Endodermal cell (in vitro differentiated cells): ENCODE measurements at regions not wholly inside any gene's neighbourhood (a gene's known extent, or its start where the extent isn't known, plus 50 kb on each side); places are given as distances from the start of the nearest gene placed in this dataset.

Experiments used
- DNase-seq: peaks from one replicate; pipeline ENCODE4 v3.0.0-alpha.2; 2017
- H3K27ac ChIP-seq: 2 replicates; pipeline ENCODE4 v1.5.1; 2013; ENCODE audit warnings: mild to moderate bottlenecking, low read depth, low read length, moderate library complexity
- H3K27me3 ChIP-seq: 2 replicates; pipeline ENCODE4 v1.6.1; 2013; ENCODE audit warnings: mild to moderate bottlenecking, low read length, moderate library complexity; ENCODE audit not compliant: insufficient read depth, control insufficient read depth, poor library complexity, severe bottlenecking
- H3K36me3 ChIP-seq: 2 replicates; pipeline ENCODE4 v1.7.0; 2013; ENCODE audit warnings: mild to moderate bottlenecking, low read length, moderate library complexity; ENCODE audit not compliant: control insufficient read depth, insufficient read depth
- H3K4me1 ChIP-seq: one replicate; pipeline ENCODE4 v1.7.0; 2013; ENCODE audit warnings: low read length; ENCODE audit not compliant: control insufficient read depth, insufficient read depth
- H3K4me3 ChIP-seq: 2 replicates; pipeline ENCODE4 v1.5.1; 2013; ENCODE audit warnings: mild to moderate bottlenecking, low read length, moderate library complexity
- H3K9ac ChIP-seq: 2 replicates; pipeline ENCODE4 v1.6.1; 2013; ENCODE audit warnings: mild to moderate bottlenecking, low read length, moderate library complexity; ENCODE audit not compliant: poor library complexity, severe bottlenecking; ENCODE audit errors: extremely low read depth
- H3K9me3 ChIP-seq: 2 replicates; pipeline ENCODE4 v1.6.1; 2013; ENCODE audit warnings: mild to moderate bottlenecking, low read length, moderate library complexity; ENCODE audit not compliant: control insufficient read depth
- H3K27ac Mint-ChIP-seq: 2 replicates; pipeline ENCODE4 v1.8.0; 2020; ENCODE audit warnings: mixed read lengths
- H3K27me3 Mint-ChIP-seq: 2 replicates; pipeline ENCODE4 v1.8.0; 2021; ENCODE audit warnings: mild to moderate bottlenecking, mixed read lengths; ENCODE audit not compliant: insufficient read depth
- H3K36me3 Mint-ChIP-seq: 2 replicates; pipeline ENCODE4 v1.8.0; 2020; ENCODE audit warnings: low read depth, mixed read lengths
- H3K4me1 Mint-ChIP-seq: 2 replicates; pipeline ENCODE4 v1.8.0; 2020; ENCODE audit warnings: mixed read lengths
- H3K4me3 Mint-ChIP-seq: 2 replicates; pipeline ENCODE4 v1.8.0; 2020; ENCODE audit warnings: mild to moderate bottlenecking, moderate library complexity, mixed read lengths
- H3K9me3 Mint-ChIP-seq: 2 replicates; pipeline ENCODE4 v1.8.0; 2020; ENCODE audit warnings: mild to moderate bottlenecking, mixed read lengths
- CTCF ChIP-seq: fragments of 200-600 bp; sonication (generic); conservative IDR thresholded peaks from 2 replicates; pipeline ENCODE4 v1.5.0; 2021; ENCODE audit warnings: antibody characterized with exemption, mild to moderate bottlenecking
- WGBS, 2 experiments: methylation state at CpG; one replicate each; pipeline versions ENCODE4 v1.1.5 to v1.1.7; 2013; ENCODE audit warnings: missing lambda C conversion rate in 2 of 2, mixed read lengths in 1 of 2; ENCODE audit not compliant: insufficient coverage in 1 of 2, insufficient read length in 1 of 2; 5-methylcytosine and 5-hydroxymethylcytosine counted together

DNA sequence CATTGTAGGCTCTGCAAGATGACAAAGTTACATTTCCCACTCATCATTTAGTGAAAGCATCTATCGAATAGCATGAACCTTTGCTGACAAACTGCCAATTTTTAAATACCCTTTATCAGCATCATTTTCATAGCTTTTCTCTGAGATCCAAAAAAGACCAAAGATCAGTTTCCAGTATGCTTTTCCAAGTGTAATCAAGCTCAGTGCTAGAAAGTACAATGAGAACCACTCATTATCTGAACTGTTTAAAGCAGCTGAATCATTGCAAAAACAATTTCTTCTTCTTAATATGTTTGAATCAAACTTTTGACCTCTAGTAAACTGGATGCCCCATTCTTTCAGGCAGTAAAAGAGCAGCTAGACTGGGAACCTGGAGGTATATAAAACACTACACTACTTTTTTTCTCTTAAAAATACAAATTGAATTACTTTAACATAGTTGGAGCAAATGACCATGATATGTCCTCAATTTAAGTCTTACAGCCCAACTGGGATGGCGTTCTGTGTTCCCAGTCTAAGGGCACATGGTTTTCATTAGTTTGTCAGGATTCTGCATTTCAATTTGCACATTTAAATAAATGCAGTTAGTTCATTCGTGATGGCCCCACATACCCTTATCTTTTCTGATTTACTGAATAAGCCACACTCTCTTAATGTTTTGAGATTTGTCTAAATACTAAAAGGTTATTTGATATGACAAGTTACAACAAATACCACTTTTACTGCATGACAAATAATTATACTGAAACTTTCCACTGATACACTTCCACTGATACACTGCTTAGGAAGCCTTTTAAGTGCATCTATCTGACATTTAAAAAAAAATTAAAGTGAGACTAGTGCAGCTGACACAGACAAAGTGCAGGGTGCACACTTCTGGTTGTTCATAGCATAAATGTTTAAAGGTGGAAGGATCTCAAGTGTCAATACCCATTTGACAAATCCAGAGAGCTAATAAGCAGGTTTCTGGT is 146.0 kb upstream of the FRMD4B start:
- Histone ChIP-seq H3K9ac (no peak overlapping the region), H3K27me3 (peaks cover 78% of the 10 kb centered on the region), H3K4me1 (no peaks in the 10 kb centered on the region), H3K27ac (peak overlapping the region; percentile 79), H3K36me3 (no peaks in the 10 kb centered on the region), H3K4me3 (no peak overlapping the region), H3K9me3 (no peaks in the 10 kb centered on the region)
- no peak for DNase-seq
- Mint-ChIP-seq H3K27ac (no peak overlapping the region), H3K27me3 (peaks cover 53% of the 10 kb centered on the region), H3K4me3 (no peak overlapping the region), H3K4me1 (no peaks in the 10 kb centered on the region), H3K9me3 (no peaks in the 10 kb centered on the region), H3K36me3 (no peaks in the 10 kb centered on the region)
- WGBS, 2 experiments = 75 to 86% methylated on average over 2 to 3 of the region's 3 CpGs
- no peak for TF ChIP-seq CTCF

- H3K9ac ChIP-seq = no peak overlapping the region
- no peaks in the 10 kb centered on the region for H3K36me3 ChIP-seq
- TF ChIP-seq CTCF = no peak
- Mint-ChIP-seq H3K27ac (no peak overlapping the region), H3K4me1 (no peaks in the 10 kb centered on the region), H3K27me3 (peaks cover 53% of the 10 kb centered on the region), H3K9me3 (no peaks in the 10 kb centered on the region), H3K4me3 (no peak overlapping the region), H3K36me3 (no peaks in the 10 kb centered on the region)
- no peak overlapping the region for H3K27ac ChIP-seq
- DNase-seq = no peak
- H3K4me3 ChIP-seq = no peak overlapping the region
- no peaks in the 10 kb centered on the region for H3K4me1 ChIP-seq
- peaks cover 79% of the 10 kb centered on the region for H3K27me3 ChIP-seq
- no peaks in the 10 kb centered on the region for H3K9me3 ChIP-seq
- 90 to 100% methylated on average over 2 to 7 of the region's 7 CpGs for WGBS, 2 experiments
These were observed 144.7 kb upstream of the FRMD4B start for GRCh38 chr3:69530554-69530953.

DNA sequence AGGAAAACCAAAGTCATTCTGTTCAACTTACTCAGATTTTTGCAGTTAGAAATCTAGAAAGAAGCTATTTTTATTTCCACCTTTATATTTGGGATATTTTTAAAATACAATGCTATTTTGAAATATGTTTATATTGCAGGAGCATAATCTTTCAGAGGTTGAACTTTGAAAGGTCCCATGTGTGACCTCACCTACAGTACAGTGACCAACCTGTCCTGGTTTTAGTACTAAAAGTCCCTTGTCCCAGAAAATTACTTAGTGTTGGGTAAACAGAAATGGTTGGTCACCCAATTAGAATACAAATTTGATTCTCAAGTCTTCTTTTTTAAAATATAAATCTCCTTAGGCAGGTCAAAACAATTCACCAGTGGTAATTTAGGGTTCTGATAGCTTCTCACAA is 141.6 kb upstream of the FRMD4B start:
- H3K27me3 ChIP-seq = peaks cover 68% of the 10 kb centered on the region
- Mint-ChIP-seq H3K4me1 (no peaks in the 10 kb centered on the region), H3K4me3 (no peak overlapping the region), H3K27ac (no peak overlapping the region), H3K9me3 (no peaks in the 10 kb centered on the region), H3K27me3 (peaks cover 53% of the 10 kb centered on the region), H3K36me3 (no peaks in the 10 kb centered on the region)
- H3K4me3 ChIP-seq = no peak overlapping the region
- no peak overlapping the region for H3K9ac ChIP-seq
- no peaks in the 10 kb centered on the region for H3K9me3 ChIP-seq
- TF ChIP-seq CTCF = no peak
- no peaks in the 10 kb centered on the region for H3K36me3 ChIP-seq
- no peak overlapping the region for H3K27ac ChIP-seq
- DNase-seq = no peak
- H3K4me1 ChIP-seq = no peaks in the 10 kb centered on the region
